ENCODE measurements at regions not wholly inside any gene's neighbourhood (a gene's known extent, or its start where the extent isn't known, plus 50 kb on each side); places are given as distances from the start of the nearest gene placed in this dataset.
"Not testable (repeated sequence)": the region's sequence is repeated elsewhere in the genome, so short reads cannot be mapped to it uniquely, and the experiment has no call there.

DNA sequence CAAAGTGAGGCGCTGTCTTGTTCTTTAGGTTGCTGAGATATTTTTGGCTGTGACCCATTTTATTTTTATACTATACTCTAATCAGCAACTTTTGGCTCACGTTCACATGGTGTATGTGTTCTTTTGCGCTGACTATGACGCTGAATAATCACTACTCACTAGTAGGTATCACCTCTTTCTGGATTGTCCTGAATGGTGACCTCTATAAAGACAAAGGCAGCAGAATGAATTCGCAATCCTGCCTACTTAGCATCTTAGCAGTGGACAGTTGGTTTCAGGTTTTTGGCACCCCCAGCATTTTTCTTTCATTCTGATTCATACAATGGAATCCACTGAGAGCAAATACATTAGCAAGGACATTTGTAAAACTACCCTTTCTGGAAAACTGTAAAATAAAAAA, 351.3 kb downstream of the JRKL start:
- 93% methylated on average over 3 of the region's 5 CpGs for WGBS (ENCODE audit: insufficient coverage)
- Histone ChIP-seq H3K36me3 (ENCODE audit: control insufficient read depth in 4 of 4, insufficient read depth in 4 of 4, low read length in 3 of 4) (no peaks in the 10 kb centered on the region), H3K4me3 (ENCODE audit: control insufficient read depth in 1 of 7, extremely low read depth in 1 of 7, insufficient read depth in 4 of 7, low read depth in 2 of 7, low read length in 6 of 7) (no peak overlapping the region), H3K27ac (ENCODE audit: insufficient read depth in 1 of 2, low read depth in 1 of 2, low read length in 2 of 2, poor library complexity in 1 of 2, severe bottlenecking in 2 of 2) (no peak overlapping the region), H3K9me3 (ENCODE audit: control extremely low read depth in 1 of 5, control insufficient read depth in 4 of 5, insufficient read depth in 2 of 5, low read depth in 1 of 5, low read length in 4 of 5) (peaks cover 0 to 4% (median 0%) of the 10 kb centered on the region in 5 experiments), H3K4me1 (ENCODE audit: control extremely low read depth in 1 of 4, control insufficient read depth in 4 of 4, insufficient read depth in 4 of 4, low read length in 3 of 4) (no peaks in the 10 kb centered on the region), H3K27me3 (replicated peaks in 2 of 5; ENCODE audit: control insufficient read depth in 4 of 5, insufficient read depth in 5 of 5, low read length in 4 of 5) (no peaks in the 10 kb centered on the region)
- CTCF ChIA-PET, result no interaction called here
- DNase-seq, result no peak
- POLR2A ChIA-PET, result no interaction called here

DNA sequence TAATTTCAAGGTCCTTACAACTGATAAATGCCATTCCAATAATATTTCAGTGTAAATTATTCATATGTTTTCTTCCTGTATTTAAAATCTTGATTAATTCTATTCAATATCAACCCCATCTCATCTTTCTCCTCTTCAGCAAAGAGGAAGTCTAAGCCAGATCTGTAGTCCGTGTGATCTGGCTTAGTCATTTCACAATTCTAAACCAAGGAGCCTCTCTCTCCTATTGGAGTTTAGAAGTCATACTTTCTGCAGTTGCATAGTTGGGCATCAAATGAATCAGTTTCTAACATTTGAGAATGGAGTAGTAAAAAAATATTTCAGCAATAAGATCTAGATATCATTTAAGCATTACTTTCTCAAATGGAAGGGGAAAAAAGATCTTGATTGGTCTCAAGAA, 354.9 kb downstream of the JRKL start:
- no peak overlapping the region for H3K4me3 ChIP-seq (ENCODE audit: control insufficient read depth in 1 of 7, extremely low read depth in 1 of 7, insufficient read depth in 4 of 7, low read depth in 2 of 7, low read length in 6 of 7)
- H3K36me3 ChIP-seq (ENCODE audit: control insufficient read depth in 4 of 4, insufficient read depth in 4 of 4, low read length in 3 of 4), result no peaks in the 10 kb centered on the region
- POLR2A ChIA-PET, result no interaction called here
- WGBS (ENCODE audit: insufficient coverage), result no CpG with 5 or more reads among the region's 1 CpG
- no peaks in the 10 kb centered on the region for H3K27me3 ChIP-seq (replicated peaks in 2 of 5; ENCODE audit: control insufficient read depth in 4 of 5, insufficient read depth in 5 of 5, low read length in 4 of 5)
- H3K27ac ChIP-seq (ENCODE audit: insufficient read depth in 1 of 2, low read depth in 1 of 2, low read length in 2 of 2, poor library complexity in 1 of 2, severe bottlenecking in 2 of 2), result no peak overlapping the region
- CTCF ChIA-PET, result no interaction called here
- H3K9me3 ChIP-seq (ENCODE audit: control extremely low read depth in 1 of 5, control insufficient read depth in 4 of 5, insufficient read depth in 2 of 5, low read depth in 1 of 5, low read length in 4 of 5), result no peaks in the 10 kb centered on the region
- no peak for DNase-seq
- no peaks in the 10 kb centered on the region for H3K4me1 ChIP-seq (ENCODE audit: control extremely low read depth in 1 of 4, control insufficient read depth in 4 of 4, insufficient read depth in 4 of 4, low read length in 3 of 4)

- no CpG with 5 or more reads among the region's 2 CpGs for WGBS (ENCODE audit: insufficient coverage)
- Histone ChIP-seq H3K4me1 (ENCODE audit: control extremely low read depth in 1 of 4, control insufficient read depth in 4 of 4, insufficient read depth in 4 of 4, low read length in 3 of 4) (no peaks in the 10 kb centered on the region), H3K9me3 (ENCODE audit: control extremely low read depth in 1 of 5, control insufficient read depth in 4 of 5, insufficient read depth in 2 of 5, low read depth in 1 of 5, low read length in 4 of 5) (no peaks in the 10 kb centered on the region), H3K27ac (ENCODE audit: insufficient read depth in 1 of 2, low read depth in 1 of 2, low read length in 2 of 2, poor library complexity in 1 of 2, severe bottlenecking in 2 of 2) (no peak overlapping the region), H3K27me3 (replicated peaks in 2 of 5; ENCODE audit: control insufficient read depth in 4 of 5, insufficient read depth in 5 of 5, low read length in 4 of 5) (no peaks in the 10 kb centered on the region), H3K4me3 (ENCODE audit: control insufficient read depth in 1 of 7, extremely low read depth in 1 of 7, insufficient read depth in 4 of 7, low read depth in 2 of 7, low read length in 6 of 7) (no peak overlapping the region), H3K36me3 (ENCODE audit: control insufficient read depth in 4 of 4, insufficient read depth in 4 of 4, low read length in 3 of 4) (no peaks in the 10 kb centered on the region)
- POLR2A ChIA-PET, result no interaction called here
- no peak for DNase-seq
- CTCF ChIA-PET, result no interaction called here
These were observed 359.0 kb downstream of the JRKL start for GRCh38 chr11:96748639-96749370.

GRCh38 chr11:96751807-96752206, 362.0 kb downstream of the JRKL start:
- no CpG with 5 or more reads among the region's 2 CpGs for WGBS (ENCODE audit: insufficient coverage)
- H3K9me3 ChIP-seq (ENCODE audit: control extremely low read depth in 1 of 5, control insufficient read depth in 4 of 5, insufficient read depth in 2 of 5, low read depth in 1 of 5, low read length in 4 of 5); H3K36me3 ChIP-seq (ENCODE audit: control insufficient read depth in 4 of 4, insufficient read depth in 4 of 4, low read length in 3 of 4); POLR2A ChIA-PET; DNase-seq; CTCF ChIA-PET; H3K4me1 ChIP-seq (ENCODE audit: control extremely low read depth in 1 of 4, control insufficient read depth in 4 of 4, insufficient read depth in 4 of 4, low read length in 3 of 4); H3K27me3 ChIP-seq (replicated peaks in 2 of 5; ENCODE audit: control insufficient read depth in 4 of 5, insufficient read depth in 5 of 5, low read length in 4 of 5); H3K4me3 ChIP-seq (ENCODE audit: control insufficient read depth in 1 of 7, extremely low read depth in 1 of 7, insufficient read depth in 4 of 7, low read depth in 2 of 7, low read length in 6 of 7); H3K27ac ChIP-seq (ENCODE audit: insufficient read depth in 1 of 2, low read depth in 1 of 2, low read length in 2 of 2, poor library complexity in 1 of 2, severe bottlenecking in 2 of 2): not testable (repeated sequence)

DNA sequence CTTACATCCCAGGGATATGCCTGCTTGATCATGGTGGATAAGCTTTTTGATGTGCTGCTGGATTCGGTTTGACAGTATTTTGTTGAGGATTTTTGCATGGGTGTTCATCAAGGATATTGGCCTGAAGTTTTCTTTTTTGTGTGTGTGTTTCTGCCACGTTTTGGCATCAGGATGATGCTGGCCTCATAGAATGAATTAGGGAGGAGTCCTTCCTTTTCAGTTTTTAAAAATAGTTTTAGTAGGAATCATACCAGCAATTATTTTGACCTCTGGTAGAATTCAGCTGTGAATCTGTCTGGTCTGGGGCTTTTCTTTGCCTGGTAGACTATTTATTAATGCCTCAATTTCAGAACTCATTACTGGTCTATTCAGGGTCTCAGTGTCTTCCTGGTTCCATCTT, 362.4 kb downstream of the JRKL start:
- ChIA-PET CTCF (no interaction called here), POLR2A (no interaction called here)
- Histone ChIP-seq H3K4me3 (ENCODE audit: control insufficient read depth in 1 of 7, extremely low read depth in 1 of 7, insufficient read depth in 4 of 7, low read depth in 2 of 7, low read length in 6 of 7) (no peak overlapping the region), H3K27me3 (replicated peaks in 2 of 5; ENCODE audit: control insufficient read depth in 4 of 5, insufficient read depth in 5 of 5, low read length in 4 of 5) (no peaks in the 10 kb centered on the region), H3K9me3 (ENCODE audit: control extremely low read depth in 1 of 5, control insufficient read depth in 4 of 5, insufficient read depth in 2 of 5, low read depth in 1 of 5, low read length in 4 of 5) (no peaks in the 10 kb centered on the region), H3K36me3 (ENCODE audit: control insufficient read depth in 4 of 4, insufficient read depth in 4 of 4, low read length in 3 of 4) (no peaks in the 10 kb centered on the region), H3K27ac (ENCODE audit: insufficient read depth in 1 of 2, low read depth in 1 of 2, low read length in 2 of 2, poor library complexity in 1 of 2, severe bottlenecking in 2 of 2) (no peak overlapping the region), H3K4me1 (ENCODE audit: control extremely low read depth in 1 of 4, control insufficient read depth in 4 of 4, insufficient read depth in 4 of 4, low read length in 3 of 4) (no peaks in the 10 kb centered on the region)
- no peak for DNase-seq
- 91% methylated on average over 1 of the region's 2 CpGs for WGBS (ENCODE audit: insufficient coverage)

- WGBS (ENCODE audit: insufficient coverage), result 100% methylated on average over 1 of the region's 2 CpGs
- CTCF ChIA-PET, result no interaction called here
- Histone ChIP-seq H3K27ac (ENCODE audit: insufficient read depth in 1 of 2, low read depth in 1 of 2, low read length in 2 of 2, poor library complexity in 1 of 2, severe bottlenecking in 2 of 2) (no peak overlapping the region), H3K9me3 (ENCODE audit: control extremely low read depth in 1 of 5, control insufficient read depth in 4 of 5, insufficient read depth in 2 of 5, low read depth in 1 of 5, low read length in 4 of 5) (no peaks in the 10 kb centered on the region), H3K4me3 (ENCODE audit: control insufficient read depth in 1 of 7, extremely low read depth in 1 of 7, insufficient read depth in 4 of 7, low read depth in 2 of 7, low read length in 6 of 7) (no peak overlapping the region), H3K27me3 (replicated peaks in 2 of 5; ENCODE audit: control insufficient read depth in 4 of 5, insufficient read depth in 5 of 5, low read length in 4 of 5) (no peaks in the 10 kb centered on the region), H3K36me3 (ENCODE audit: control insufficient read depth in 4 of 4, insufficient read depth in 4 of 4, low read length in 3 of 4) (no peaks in the 10 kb centered on the region), H3K4me1 (ENCODE audit: control extremely low read depth in 1 of 4, control insufficient read depth in 4 of 4, insufficient read depth in 4 of 4, low read length in 3 of 4) (no peaks in the 10 kb centered on the region)
- POLR2A ChIA-PET, result no interaction called here
- no peak for DNase-seq
These were observed 364.2 kb downstream of the JRKL start for GRCh38 chr11:96753997-96754396.

GRCh38 chr11:96755209-96755608, 365.4 kb downstream of the JRKL start:
- CTCF ChIA-PET, result no interaction called here

More at GRCh38 chr11:96755209-96755608, 365.4 kb downstream of the JRKL start:
- Histone ChIP-seq H3K27ac (ENCODE audit: insufficient read depth in 1 of 2, low read depth in 1 of 2, low read length in 2 of 2, poor library complexity in 1 of 2, severe bottlenecking in 2 of 2) (no peak overlapping the region), H3K27me3 (replicated peaks in 2 of 5; ENCODE audit: control insufficient read depth in 4 of 5, insufficient read depth in 5 of 5, low read length in 4 of 5) (no peaks in the 10 kb centered on the region), H3K4me1 (ENCODE audit: control extremely low read depth in 1 of 4, control insufficient read depth in 4 of 4, insufficient read depth in 4 of 4, low read length in 3 of 4) (no peaks in the 10 kb centered on the region), H3K4me3 (ENCODE audit: control insufficient read depth in 1 of 7, extremely low read depth in 1 of 7, insufficient read depth in 4 of 7, low read depth in 2 of 7, low read length in 6 of 7) (no peak overlapping the region), H3K36me3 (ENCODE audit: control insufficient read depth in 4 of 4, insufficient read depth in 4 of 4, low read length in 3 of 4) (no peaks in the 10 kb centered on the region), H3K9me3 (ENCODE audit: control extremely low read depth in 1 of 5, control insufficient read depth in 4 of 5, insufficient read depth in 2 of 5, low read depth in 1 of 5, low read length in 4 of 5) (no peaks in the 10 kb centered on the region)
- no peak for DNase-seq
- POLR2A ChIA-PET, result no interaction called here
- WGBS (ENCODE audit: insufficient coverage), result 100% methylated on average over 1 of the region's 2 CpGs

Data from common myeloid progenitor, CD34-positive (primary cell).